NCI-H2227 (cell line): ENCODE measurements at regions not wholly inside any gene's neighbourhood (a gene's known extent, or its start where the extent isn't known, plus 50 kb on each side); places are given as distances from the start of the nearest gene placed in this dataset.

Experiments
- DNase-seq: peaks from one replicate; lab custom pipeline; 2025; ENCODE audit not compliant: unreplicated experiment; lab: John Stamatoyannopoulos, UW

GRCh38 chr15:46496491-46497115 is 861.8 kb downstream of the SQOR start:
- DNase-seq, result no peak

GRCh38 chr15:46502667-46503066 is 867.8 kb downstream of the SQOR start:
- DNase-seq, result no peak

GRCh38 chr15:46518381-46518780 is 883.6 kb downstream of the SQOR start:
- DNase-seq, result no peak

GRCh38 chr15:46523701-46524100 is 888.9 kb downstream of the SQOR start:
- no peak for DNase-seq

- DNase-seq, result no peak
Measured at GRCh38 chr15:46525984-46526725, 891.3 kb downstream of the SQOR start.

GRCh38 chr15:46526726-46527110 is 891.9 kb downstream of the SQOR start:
- DNase-seq, result no peak

GRCh38 chr15:46543626-46544025 is 908.8 kb downstream of the SQOR start:
- DNase-seq, result no peak

GRCh38 chr15:46548989-46549388 is 914.2 kb downstream of the SQOR start:
- no peak for DNase-seq

- no peak for DNase-seq
Measured at GRCh38 chr15:46552316-46552715, 917.5 kb downstream of the SQOR start.

- DNase-seq, result no peak
Measured at GRCh38 chr15:46555547-46555946, 920.7 kb downstream of the SQOR start.

GRCh38 chr15:46556010-46556409 is 921.2 kb downstream of the SQOR start:
- DNase-seq, result no peak

- no peak for DNase-seq
Measured at GRCh38 chr15:46556559-46557379, 921.9 kb downstream of the SQOR start.

GRCh38 chr15:46567968-46568367 is 933.1 kb downstream of the SQOR start:
- DNase-seq, result no peak

GRCh38 chr15:46569781-46570180 is 935.0 kb downstream of the SQOR start:
- no peak for DNase-seq

GRCh38 chr15:46576646-46577395 is 942.0 kb downstream of the SQOR start:
- no peak for DNase-seq

- DNase-seq, result no peak
Measured at GRCh38 chr15:46577767-46578166, 942.9 kb downstream of the SQOR start.

- DNase-seq, result no peak
Measured at GRCh38 chr15:46580487-46580886, 945.7 kb downstream of the SQOR start.

- DNase-seq, result no peak
Measured at GRCh38 chr15:46580924-46581323, 946.1 kb downstream of the SQOR start.

GRCh38 chr15:46589088-46589487 is 954.3 kb downstream of the SQOR start:
- DNase-seq, result no peak

- DNase-seq, result no peak
Measured at GRCh38 chr15:46591462-46591861, 956.6 kb downstream of the SQOR start.

GRCh38 chr15:46595016-46595415 is 960.2 kb downstream of the SQOR start:
- DNase-seq, result no peak
